K562 (cell line): ENCODE measurements at regions not wholly inside any gene's neighbourhood (a gene's known extent, or its start where the extent isn't known, plus 50 kb on each side); places are given as distances from the start of the nearest gene placed in this dataset.

ENCODE experiments used
- IRF2 ChIP-seq: sonication (generic); formaldehyde crosslinking; IDR thresholded peaks from 2 replicates; pipeline ENCODE4 v1.8.1; 2022; ENCODE audit warnings: mild to moderate bottlenecking, missing genetic modification reagents
- NFIX ChIP-seq: fragments of 250-450 bp; sonication (Bioruptor Pico); IDR thresholded peaks from 2 replicates; pipeline ENCODE4 v1.4.0; 2020; ENCODE audit warnings: low read depth, mild to moderate bottlenecking, moderate library complexity
- ZNF589 ChIP-seq: fragments of 200-800 bp; sonication (Bioruptor generic); IDR thresholded peaks from 2 replicates; pipeline ENCODE4 v1.6.1; 2016; ENCODE audit warnings: low read depth, missing genetic modification characterization, missing compliant biosample characterization
- TF ChIP-seq, protein P1 (sequence below), 2 experiments: fragments of 450-650 bp in 1 of 2; sonication (generic) in 1 of 2; formaldehyde crosslinking in 1 of 2; IDR thresholded peaks; 2 replicates each; pipeline versions ENCODE4 v1.7.1 to v1.9.0; 2016 to 2022; ENCODE audit warnings: inconsistent platforms in 1 of 2, mild to moderate bottlenecking in 1 of 2, missing genetic modification reagents in 1 of 2
- TF ChIP-seq, protein P2 (sequence below): sonication (generic); formaldehyde crosslinking; IDR thresholded peaks from 2 replicates; pipeline ENCODE4 v1.8.0; 2022; ENCODE audit warnings: mild to moderate bottlenecking, missing genetic modification reagents
- TF ChIP-seq, protein P3 (sequence below): fragments of 450-650 bp; IDR thresholded peaks from 2 replicates; pipeline ENCODE4 v1.6.1; 2016; ENCODE audit warnings: mild to moderate bottlenecking

DNA sequence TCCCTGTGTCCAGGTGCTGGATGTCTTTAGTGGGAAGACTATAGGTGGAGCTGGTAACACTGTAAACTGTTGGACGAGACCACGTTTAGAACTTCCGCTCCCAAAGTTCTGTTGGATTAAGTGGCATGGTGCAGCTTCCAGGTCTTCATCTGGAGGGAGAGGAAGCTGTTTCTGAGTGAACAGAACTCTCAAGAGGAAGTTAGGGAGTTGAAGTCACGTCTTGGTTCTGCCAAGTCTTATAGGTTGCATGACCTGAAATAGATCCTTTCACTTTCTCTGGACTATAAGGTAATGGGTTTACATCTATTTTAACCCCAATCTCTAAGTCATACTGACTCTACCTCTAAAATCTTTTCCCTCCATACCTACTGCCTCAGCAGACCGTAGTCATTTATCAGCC, 97.4 kb upstream of the TNR start (continued):
- TF ChIP-seq, protein P1, sequence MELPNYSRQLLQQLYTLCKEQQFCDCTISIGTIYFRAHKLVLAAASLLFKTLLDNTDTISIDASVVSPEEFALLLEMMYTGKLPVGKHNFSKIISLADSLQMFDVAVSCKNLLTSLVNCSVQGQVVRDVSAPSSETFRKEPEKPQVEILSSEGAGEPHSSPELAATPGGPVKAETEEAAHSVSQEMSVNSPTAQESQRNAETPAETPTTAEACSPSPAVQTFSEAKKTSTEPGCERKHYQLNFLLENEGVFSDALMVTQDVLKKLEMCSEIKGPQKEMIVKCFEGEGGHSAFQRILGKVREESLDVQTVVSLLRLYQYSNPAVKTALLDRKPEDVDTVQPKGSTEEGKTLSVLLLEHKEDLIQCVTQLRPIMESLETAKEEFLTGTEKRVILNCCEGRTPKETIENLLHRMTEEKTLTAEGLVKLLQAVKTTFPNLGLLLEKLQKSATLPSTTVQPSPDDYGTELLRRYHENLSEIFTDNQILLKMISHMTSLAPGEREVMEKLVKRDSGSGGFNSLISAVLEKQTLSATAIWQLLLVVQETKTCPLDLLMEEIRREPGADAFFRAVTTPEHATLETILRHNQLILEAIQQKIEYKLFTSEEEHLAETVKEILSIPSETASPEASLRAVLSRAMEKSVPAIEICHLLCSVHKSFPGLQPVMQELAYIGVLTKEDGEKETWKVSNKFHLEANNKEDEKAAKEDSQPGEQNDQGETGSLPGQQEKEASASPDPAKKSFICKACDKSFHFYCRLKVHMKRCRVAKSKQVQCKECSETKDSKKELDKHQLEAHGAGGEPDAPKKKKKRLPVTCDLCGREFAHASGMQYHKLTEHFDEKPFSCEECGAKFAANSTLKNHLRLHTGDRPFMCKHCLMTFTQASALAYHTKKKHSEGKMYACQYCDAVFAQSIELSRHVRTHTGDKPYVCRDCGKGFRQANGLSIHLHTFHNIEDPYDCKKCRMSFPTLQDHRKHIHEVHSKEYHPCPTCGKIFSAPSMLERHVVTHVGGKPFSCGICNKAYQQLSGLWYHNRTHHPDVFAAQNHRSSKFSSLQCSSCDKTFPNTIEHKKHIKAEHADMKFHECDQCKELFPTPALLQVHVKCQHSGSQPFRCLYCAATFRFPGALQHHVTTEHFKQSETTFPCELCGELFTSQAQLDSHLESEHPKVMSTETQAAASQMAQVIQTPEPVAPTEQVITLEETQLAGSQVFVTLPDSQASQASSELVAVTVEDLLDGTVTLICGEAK (IDR thresholded peaks at IDR 0.05): no peak
- TF ChIP-seq, protein P1 (CRISPR knock-in tag; IDR thresholded peaks at IDR 0.05): no peak
- TF ChIP-seq NFIX (CRISPR knock-in tag): no peak
- TF ChIP-seq, protein P2, sequence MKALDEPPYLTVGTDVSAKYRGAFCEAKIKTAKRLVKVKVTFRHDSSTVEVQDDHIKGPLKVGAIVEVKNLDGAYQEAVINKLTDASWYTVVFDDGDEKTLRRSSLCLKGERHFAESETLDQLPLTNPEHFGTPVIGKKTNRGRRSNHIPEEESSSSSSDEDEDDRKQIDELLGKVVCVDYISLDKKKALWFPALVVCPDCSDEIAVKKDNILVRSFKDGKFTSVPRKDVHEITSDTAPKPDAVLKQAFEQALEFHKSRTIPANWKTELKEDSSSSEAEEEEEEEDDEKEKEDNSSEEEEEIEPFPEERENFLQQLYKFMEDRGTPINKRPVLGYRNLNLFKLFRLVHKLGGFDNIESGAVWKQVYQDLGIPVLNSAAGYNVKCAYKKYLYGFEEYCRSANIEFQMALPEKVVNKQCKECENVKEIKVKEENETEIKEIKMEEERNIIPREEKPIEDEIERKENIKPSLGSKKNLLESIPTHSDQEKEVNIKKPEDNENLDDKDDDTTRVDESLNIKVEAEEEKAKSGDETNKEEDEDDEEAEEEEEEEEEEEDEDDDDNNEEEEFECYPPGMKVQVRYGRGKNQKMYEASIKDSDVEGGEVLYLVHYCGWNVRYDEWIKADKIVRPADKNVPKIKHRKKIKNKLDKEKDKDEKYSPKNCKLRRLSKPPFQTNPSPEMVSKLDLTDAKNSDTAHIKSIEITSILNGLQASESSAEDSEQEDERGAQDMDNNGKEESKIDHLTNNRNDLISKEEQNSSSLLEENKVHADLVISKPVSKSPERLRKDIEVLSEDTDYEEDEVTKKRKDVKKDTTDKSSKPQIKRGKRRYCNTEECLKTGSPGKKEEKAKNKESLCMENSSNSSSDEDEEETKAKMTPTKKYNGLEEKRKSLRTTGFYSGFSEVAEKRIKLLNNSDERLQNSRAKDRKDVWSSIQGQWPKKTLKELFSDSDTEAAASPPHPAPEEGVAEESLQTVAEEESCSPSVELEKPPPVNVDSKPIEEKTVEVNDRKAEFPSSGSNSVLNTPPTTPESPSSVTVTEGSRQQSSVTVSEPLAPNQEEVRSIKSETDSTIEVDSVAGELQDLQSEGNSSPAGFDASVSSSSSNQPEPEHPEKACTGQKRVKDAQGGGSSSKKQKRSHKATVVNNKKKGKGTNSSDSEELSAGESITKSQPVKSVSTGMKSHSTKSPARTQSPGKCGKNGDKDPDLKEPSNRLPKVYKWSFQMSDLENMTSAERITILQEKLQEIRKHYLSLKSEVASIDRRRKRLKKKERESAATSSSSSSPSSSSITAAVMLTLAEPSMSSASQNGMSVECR: no peak
- TF ChIP-seq IRF2: no peak
- TF ChIP-seq ZNF589 (CRISPR knock-in tag): no peak
- TF ChIP-seq, protein P3, sequence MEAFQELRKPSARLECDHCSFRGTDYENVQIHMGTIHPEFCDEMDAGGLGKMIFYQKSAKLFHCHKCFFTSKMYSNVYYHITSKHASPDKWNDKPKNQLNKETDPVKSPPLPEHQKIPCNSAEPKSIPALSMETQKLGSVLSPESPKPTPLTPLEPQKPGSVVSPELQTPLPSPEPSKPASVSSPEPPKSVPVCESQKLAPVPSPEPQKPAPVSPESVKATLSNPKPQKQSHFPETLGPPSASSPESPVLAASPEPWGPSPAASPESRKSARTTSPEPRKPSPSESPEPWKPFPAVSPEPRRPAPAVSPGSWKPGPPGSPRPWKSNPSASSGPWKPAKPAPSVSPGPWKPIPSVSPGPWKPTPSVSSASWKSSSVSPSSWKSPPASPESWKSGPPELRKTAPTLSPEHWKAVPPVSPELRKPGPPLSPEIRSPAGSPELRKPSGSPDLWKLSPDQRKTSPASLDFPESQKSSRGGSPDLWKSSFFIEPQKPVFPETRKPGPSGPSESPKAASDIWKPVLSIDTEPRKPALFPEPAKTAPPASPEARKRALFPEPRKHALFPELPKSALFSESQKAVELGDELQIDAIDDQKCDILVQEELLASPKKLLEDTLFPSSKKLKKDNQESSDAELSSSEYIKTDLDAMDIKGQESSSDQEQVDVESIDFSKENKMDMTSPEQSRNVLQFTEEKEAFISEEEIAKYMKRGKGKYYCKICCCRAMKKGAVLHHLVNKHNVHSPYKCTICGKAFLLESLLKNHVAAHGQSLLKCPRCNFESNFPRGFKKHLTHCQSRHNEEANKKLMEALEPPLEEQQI: no peak
